ENCODE measurements at regions not wholly inside any gene's neighbourhood (a gene's known extent, or its start where the extent isn't known, plus 50 kb on each side); places are given as distances from the start of the nearest gene placed in this dataset.

- no peaks in the 10 kb centered on the region for H3K9me3 ChIP-seq (replicated peaks in 1 of 2; ENCODE audit: control insufficient read depth in 1 of 2, insufficient read depth in 1 of 2, low read length in 2 of 2)
- no peak for DNase-seq
- H4K20me1 ChIP-seq (ENCODE audit: insufficient read depth, low read length): no peaks in the 10 kb centered on the region
- no peaks in the 10 kb centered on the region for H3K27me3 Mint-ChIP-seq (ENCODE audit: low read depth in 3 of 3)
- H3K4me2 ChIP-seq (replicated peaks; ENCODE audit: extremely low read depth, low read length, poor library complexity, severe bottlenecking): no peak overlapping the region
- peaks cover 0 to 3% (median 0%) of the 10 kb centered on the region in 7 donors for H3K9me3 Mint-ChIP-seq
- no peaks in the 10 kb centered on the region for H3K79me2 ChIP-seq (ENCODE audit: insufficient read depth, low read length)
- H3K27me3 ChIP-seq (ENCODE audit: control insufficient read depth in 2 of 2, insufficient read depth in 2 of 2, low read length in 2 of 2): no peaks in the 10 kb centered on the region
- no peak overlapping the region for H3K9ac ChIP-seq (ENCODE audit: insufficient read depth, low read length, poor library complexity, severe bottlenecking)
- H3K36me3 Mint-ChIP-seq: no peaks in the 10 kb centered on the region
- no CpG with 5 or more reads among the region's 2 CpGs for WGBS (ENCODE audit: insufficient coverage)
- TF ChIP-seq CTCF (IDR thresholded peaks at IDR 0.05): no peak
- intact Hi-C loops (cut with micrococcal nuclease): no loop called here
- H3K4me1 Mint-ChIP-seq: peaks cover 14% of the 10 kb centered on the region
- H2AFZ ChIP-seq (ENCODE audit: insufficient read depth, low read depth, low read length, poor library complexity, severe bottlenecking): no peak overlapping the region
- H3K4me3 Mint-ChIP-seq: no peak overlapping the region
- H3K4me1 ChIP-seq (ENCODE audit: control insufficient read depth in 1 of 2, insufficient read depth in 2 of 2, low read length in 2 of 2): peaks cover 0 to 7% of the 10 kb centered on the region in 2 donors
- H3K27ac Mint-ChIP-seq: peak overlapping the region in 1 of 7 donors; percentile 53
- H3K36me3 ChIP-seq (replicated peaks in 1 of 2; ENCODE audit: control insufficient read depth in 1 of 2, insufficient read depth in 2 of 2, low read length in 2 of 2): no peaks in the 10 kb centered on the region
- H3K4me3 ChIP-seq (replicated peaks in 1 of 3; ENCODE audit: low read depth in 2 of 3, low read length in 3 of 3): no peak overlapping the region
- H3K27ac ChIP-seq (ENCODE audit: low read depth in 1 of 2, low read length in 2 of 2): no peak overlapping the region
These were observed 58.1 kb upstream of the KYNU start for GRCh38 chr2:142819411-142819810.

- no peaks in the 10 kb centered on the region for H3K36me3 Mint-ChIP-seq
- Histone ChIP-seq H3K4me2 (replicated peaks; ENCODE audit: extremely low read depth, low read length, poor library complexity, severe bottlenecking) (no peak overlapping the region), H3K4me1 (ENCODE audit: control insufficient read depth in 1 of 2, insufficient read depth in 2 of 2, low read length in 2 of 2) (peaks cover 0 to 2% of the 10 kb centered on the region in 2 donors), H3K27me3 (ENCODE audit: control insufficient read depth in 2 of 2, insufficient read depth in 2 of 2, low read length in 2 of 2) (no peaks in the 10 kb centered on the region), H4K20me1 (ENCODE audit: insufficient read depth, low read length) (no peaks in the 10 kb centered on the region), H3K4me3 (replicated peaks in 1 of 3; ENCODE audit: low read depth in 2 of 3, low read length in 3 of 3) (no peak overlapping the region), H3K79me2 (ENCODE audit: insufficient read depth, low read length) (no peaks in the 10 kb centered on the region), H3K36me3 (replicated peaks in 1 of 2; ENCODE audit: control insufficient read depth in 1 of 2, insufficient read depth in 2 of 2, low read length in 2 of 2) (no peaks in the 10 kb centered on the region), H3K27ac (ENCODE audit: low read depth in 1 of 2, low read length in 2 of 2) (no peak overlapping the region), H2AFZ (ENCODE audit: insufficient read depth, low read depth, low read length, poor library complexity, severe bottlenecking) (no peak overlapping the region), H3K9me3 (replicated peaks in 1 of 2; ENCODE audit: control insufficient read depth in 1 of 2, insufficient read depth in 1 of 2, low read length in 2 of 2) (peaks cover 0 to 5% of the 10 kb centered on the region in 2 donors), H3K9ac (ENCODE audit: insufficient read depth, low read length, poor library complexity, severe bottlenecking) (no peak overlapping the region)
- WGBS (ENCODE audit: insufficient coverage): no CpG with 5 or more reads among the region's 1 CpG
- DNase-seq: no peak
- H3K27ac Mint-ChIP-seq: no peak overlapping the region
- H3K4me1 Mint-ChIP-seq: peaks cover 6% of the 10 kb centered on the region
- H3K9me3 Mint-ChIP-seq: peaks cover 0 to 10% (median 5%) of the 10 kb centered on the region in 7 donors
- no peak for TF ChIP-seq CTCF (IDR thresholded peaks at IDR 0.05)
- intact Hi-C loops (cut with micrococcal nuclease): no loop called here
- peaks cover 0 to 1% (median 0%) of the 10 kb centered on the region in 3 donors for H3K27me3 Mint-ChIP-seq (ENCODE audit: low read depth in 3 of 3)
- H3K4me3 Mint-ChIP-seq: no peak overlapping the region
These were observed 62.1 kb upstream of the KYNU start for GRCh38 chr2:142815375-142815774.
